CD4-positive, alpha-beta T cell (primary cell): ENCODE measurements at regions not wholly inside any gene's neighbourhood (a gene's known extent, or its start where the extent isn't known, plus 50 kb on each side); places are given as distances from the start of the nearest gene placed in this dataset.

Experiments used
- ATAC-seq: fragments of 200-7000 bp; cut with Tn5 transposase; one replicate; pipeline ENCODE4 v1.10.0; 2022; ENCODE audit warnings: mild to moderate bottlenecking; ENCODE audit not compliant: poor library complexity
- CTCF ChIA-PET: fragments of 350-600 bp; sonication (Branson Sonifier 250); formaldehyde crosslinking; loops from one replicate; lab custom pipeline; 2021; ENCODE audit warnings: antibody characterized with exemption, inconsistent platforms; lab: Charles Lee
- POLR2A ChIA-PET: fragments of 350-600 bp; sonication (Branson Sonifier 250); formaldehyde crosslinking; loops from one replicate; lab custom pipeline; 2021; ENCODE audit warnings: antibody characterized with exemption, inconsistent platforms; lab: Charles Lee
- DNase-seq, 14 experiments: peaks; one replicate each; pipeline ENCODE4 v3.0.0-alpha.2; 2013 to 2020; ENCODE audit warnings: mixed read lengths in 2 of 14
- H3K27ac ChIP-seq, 2 donors: one replicate each; pipeline versions ENCODE4 v1.5.1 to v1.7.0; 2013; ENCODE audit warnings: low read length in 2 of 2, low read depth in 1 of 2, mild to moderate bottlenecking in 1 of 2
- H3K27me3 ChIP-seq, 2 experiments: 1 replicate in 1 of 2; 2 replicates in 1 of 2; pipeline versions ENCODE4 v1.6.1 to v1.7.0; 2013; ENCODE audit warnings: low read length in 2 of 2, control low read depth in 1 of 2, mild to moderate bottlenecking in 1 of 2, moderate library complexity in 1 of 2; ENCODE audit not compliant: insufficient read depth in 2 of 2, control insufficient read depth in 1 of 2
- H3K36me3 ChIP-seq: one replicate; pipeline ENCODE4 v1.6.1; 2013; ENCODE audit warnings: low read length, control low read depth; ENCODE audit not compliant: insufficient read depth
- H3K4me1 ChIP-seq: one replicate; pipeline ENCODE4 v1.6.1; 2013; ENCODE audit warnings: low read length, control low read depth; ENCODE audit not compliant: insufficient read depth
- H3K4me3 ChIP-seq: one replicate; pipeline ENCODE4 v1.5.1; 2013; ENCODE audit warnings: mild to moderate bottlenecking, low read length, moderate library complexity
- H3K9me3 ChIP-seq, 2 experiments: 1 replicate in 1 of 2; 2 replicates in 1 of 2; pipeline versions ENCODE4 v1.6.1 to v1.7.0; 2013; ENCODE audit warnings: low read length in 2 of 2, mild to moderate bottlenecking in 2 of 2, control low read depth in 1 of 2, moderate library complexity in 1 of 2; ENCODE audit not compliant: control insufficient read depth in 1 of 2, insufficient read depth in 1 of 2
- H3K27ac Mint-ChIP-seq: one replicate; pipeline ENCODE4 v1.8.0; 2020; ENCODE audit warnings: mixed read lengths
- H3K27me3 Mint-ChIP-seq: one replicate; pipeline ENCODE4 v1.8.0; 2021; ENCODE audit warnings: mixed read lengths
- H3K36me3 Mint-ChIP-seq: one replicate; pipeline ENCODE4 v1.8.0; 2021; ENCODE audit warnings: low read depth, mixed read lengths
- H3K4me1 Mint-ChIP-seq: one replicate; pipeline ENCODE4 v1.8.0; 2021; ENCODE audit warnings: low read depth, mixed read lengths
- H3K4me3 Mint-ChIP-seq: one replicate; pipeline ENCODE4 v1.8.0; 2020; ENCODE audit warnings: mild to moderate bottlenecking, mixed read lengths
- H3K9me3 Mint-ChIP-seq: one replicate; pipeline ENCODE4 v1.8.0; 2020; ENCODE audit warnings: mixed read lengths
- intact Hi-C, 2 experiments: fragments of 100-400 bp; cut with DNase I in 1 of 2; cut with micrococcal nuclease in 1 of 2; formaldehyde crosslinking; loops; one replicate each; pipeline versions ENCODE4 v1.15.1 to v1.9.0; 2023 to 2025; cut with DNase I, micrococcal nuclease
- TF ChIP-seq, protein P1 (sequence below): fragments of 200-600 bp; IDR thresholded peaks from one replicate; pipeline ENCODE4 v1.8.0; 2022; ENCODE audit warnings: antibody characterized with exemption, mild to moderate bottlenecking

DNA sequence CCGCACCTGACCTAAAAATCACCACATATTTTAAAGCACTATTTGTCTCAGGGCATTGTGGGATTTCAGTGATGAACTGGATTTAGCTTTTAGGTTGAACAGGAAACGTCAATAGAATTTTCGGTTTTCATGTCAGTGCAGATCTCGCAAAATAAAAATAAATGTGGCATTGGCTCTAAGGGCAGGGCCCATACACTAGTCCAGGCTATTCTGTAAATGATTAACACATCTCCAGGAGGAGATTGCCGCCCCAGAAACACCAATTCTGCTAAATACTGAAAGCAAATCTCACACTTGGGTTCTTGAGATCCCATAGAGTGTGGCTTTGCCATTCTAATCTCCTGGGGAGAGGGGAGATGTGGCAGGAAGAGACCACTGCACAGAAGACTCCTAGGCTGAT lies 1494.0 kb upstream of the TMEM132C start:
- Histone ChIP-seq H3K9me3 (peaks cover 0 to 8% of the 10 kb centered on the region in 2 experiments), H3K36me3 (no peaks in the 10 kb centered on the region), H3K4me1 (peaks cover 7% of the 10 kb centered on the region), H3K27ac (no peak overlapping the region), H3K27me3 (no peaks in the 10 kb centered on the region), H3K4me3 (no peak overlapping the region)
- ATAC-seq (no peak), DNase-seq (no peak)
- Mint-ChIP-seq H3K4me1 (peaks cover 20% of the 10 kb centered on the region), H3K27ac (peak overlapping the region; percentile 90), H3K9me3 (peaks cover 4% of the 10 kb centered on the region), H3K27me3 (no peaks in the 10 kb centered on the region), H3K36me3 (peaks cover 27% of the 10 kb centered on the region), H3K4me3 (no peak overlapping the region)
- TF ChIP-seq, protein P1, sequence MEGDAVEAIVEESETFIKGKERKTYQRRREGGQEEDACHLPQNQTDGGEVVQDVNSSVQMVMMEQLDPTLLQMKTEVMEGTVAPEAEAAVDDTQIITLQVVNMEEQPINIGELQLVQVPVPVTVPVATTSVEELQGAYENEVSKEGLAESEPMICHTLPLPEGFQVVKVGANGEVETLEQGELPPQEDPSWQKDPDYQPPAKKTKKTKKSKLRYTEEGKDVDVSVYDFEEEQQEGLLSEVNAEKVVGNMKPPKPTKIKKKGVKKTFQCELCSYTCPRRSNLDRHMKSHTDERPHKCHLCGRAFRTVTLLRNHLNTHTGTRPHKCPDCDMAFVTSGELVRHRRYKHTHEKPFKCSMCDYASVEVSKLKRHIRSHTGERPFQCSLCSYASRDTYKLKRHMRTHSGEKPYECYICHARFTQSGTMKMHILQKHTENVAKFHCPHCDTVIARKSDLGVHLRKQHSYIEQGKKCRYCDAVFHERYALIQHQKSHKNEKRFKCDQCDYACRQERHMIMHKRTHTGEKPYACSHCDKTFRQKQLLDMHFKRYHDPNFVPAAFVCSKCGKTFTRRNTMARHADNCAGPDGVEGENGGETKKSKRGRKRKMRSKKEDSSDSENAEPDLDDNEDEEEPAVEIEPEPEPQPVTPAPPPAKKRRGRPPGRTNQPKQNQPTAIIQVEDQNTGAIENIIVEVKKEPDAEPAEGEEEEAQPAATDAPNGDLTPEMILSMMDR: no peak
- intact Hi-C loops: no loop called here
- POLR2A ChIA-PET: interaction anchor here (1.6 kb wide), 1 partner anchor 10 kb away, joined by 6 read pairs; no protein-coding TSS in a partner anchor
- CTCF ChIA-PET: no interaction called here

DNA sequence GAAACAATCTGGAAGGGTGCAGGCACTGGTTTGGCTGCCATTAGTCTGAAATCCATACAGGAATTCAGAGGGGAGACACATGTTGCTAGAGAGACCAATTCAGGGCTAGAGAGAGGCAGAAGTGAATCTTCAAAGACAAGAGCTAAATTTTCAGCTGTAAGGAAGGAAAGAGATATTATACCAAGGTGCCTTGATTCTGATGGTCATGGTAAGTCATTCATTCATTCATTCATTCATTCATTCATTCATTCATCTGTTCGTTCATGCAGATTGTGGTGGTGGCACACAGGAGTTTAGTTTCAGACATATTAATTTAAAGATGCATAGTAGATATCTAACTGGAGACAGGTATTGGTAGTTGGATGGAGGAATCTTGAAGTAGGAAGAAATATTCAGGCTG lies 1493.5 kb upstream of the TMEM132C start:
- Histone ChIP-seq H3K27me3 (no peaks in the 10 kb centered on the region), H3K36me3 (no peaks in the 10 kb centered on the region), H3K4me3 (no peak overlapping the region), H3K9me3 (peaks cover 0 to 8% of the 10 kb centered on the region in 2 experiments), H3K4me1 (peaks cover 6% of the 10 kb centered on the region), H3K27ac (no peak overlapping the region)
- TF ChIP-seq, protein P1: no peak
- CTCF ChIA-PET: no interaction called here
- H3K4me1 Mint-ChIP-seq: peaks cover 15% of the 10 kb centered on the region
- H3K4me3 Mint-ChIP-seq: no peak overlapping the region
- peaks cover 22% of the 10 kb centered on the region for H3K36me3 Mint-ChIP-seq
- H3K27ac Mint-ChIP-seq: no peak overlapping the region
- DNase-seq: no peak
- intact Hi-C loops: no loop called here
- ATAC-seq: no peak
- peaks cover 4% of the 10 kb centered on the region for H3K9me3 Mint-ChIP-seq
- H3K27me3 Mint-ChIP-seq: no peaks in the 10 kb centered on the region
- POLR2A ChIA-PET: interaction anchor here (1.6 kb wide), 1 partner anchor 11 kb away, joined by 6 read pairs; no protein-coding TSS in a partner anchor

- no peak overlapping the region for H3K4me3 ChIP-seq
- ChIA-PET CTCF (no interaction called here), POLR2A (no interaction called here)
- Mint-ChIP-seq H3K9me3 (no peaks in the 10 kb centered on the region), H3K4me1 (peaks cover 7% of the 10 kb centered on the region), H3K27me3 (no peaks in the 10 kb centered on the region), H3K4me3 (no peak overlapping the region), H3K36me3 (peaks cover 11% of the 10 kb centered on the region), H3K27ac (no peak overlapping the region)
- no peaks in the 10 kb centered on the region for H3K27me3 ChIP-seq
- H3K27ac ChIP-seq: no peak overlapping the region
- no peaks in the 10 kb centered on the region for H3K4me1 ChIP-seq
- no peaks in the 10 kb centered on the region for H3K36me3 ChIP-seq
- ATAC-seq: no peak
- intact Hi-C loops: no loop called here
- DNase-seq: no peak
- TF ChIP-seq, protein P1: no peak
- peaks cover 0 to 3% of the 10 kb centered on the region in 2 experiments for H3K9me3 ChIP-seq
Observed at GRCh38 chr12:126776026-126776655, 1490.8 kb upstream of the TMEM132C start.
